HG03139 (cell line): ENCODE measurements at regions not wholly inside any gene's neighbourhood (a gene's known extent, or its start where the extent isn't known, plus 50 kb on each side); places are given as distances from the start of the nearest gene placed in this dataset.
"Not testable (repeated sequence)": the region's sequence is repeated elsewhere in the genome, so short reads cannot be mapped to it uniquely, and the experiment has no call there.

Experiments used
- ATAC-seq: cut with Tn5 transposase; IDR thresholded peaks from one replicate; pipeline ENCODE4 v1.9.1; 2021; ENCODE audit not compliant: unreplicated experiment

DNA sequence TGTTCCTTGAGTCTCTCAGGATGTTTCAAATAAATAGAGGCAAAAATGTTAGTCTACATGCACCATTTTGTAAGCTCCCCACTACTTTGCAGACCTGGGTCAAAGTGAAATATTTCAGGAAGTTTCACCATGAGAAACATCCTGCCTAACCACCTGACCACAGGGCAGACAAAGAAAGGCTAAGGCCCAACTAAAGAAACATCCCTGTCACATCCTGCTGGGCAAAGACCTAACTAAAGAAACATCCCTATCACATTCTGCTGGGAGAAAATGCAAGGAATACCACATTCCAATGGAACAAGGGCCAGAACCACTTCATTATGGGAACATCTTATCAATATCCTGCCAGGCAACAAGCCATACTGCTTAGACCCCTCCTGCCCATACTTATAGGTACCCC is 1303.4 kb downstream of the TECRL start:
- no peak for ATAC-seq

- ATAC-seq = no peak
These were observed 1318.6 kb downstream of the TECRL start for GRCh38 chr4:63090641-63091040.

DNA sequence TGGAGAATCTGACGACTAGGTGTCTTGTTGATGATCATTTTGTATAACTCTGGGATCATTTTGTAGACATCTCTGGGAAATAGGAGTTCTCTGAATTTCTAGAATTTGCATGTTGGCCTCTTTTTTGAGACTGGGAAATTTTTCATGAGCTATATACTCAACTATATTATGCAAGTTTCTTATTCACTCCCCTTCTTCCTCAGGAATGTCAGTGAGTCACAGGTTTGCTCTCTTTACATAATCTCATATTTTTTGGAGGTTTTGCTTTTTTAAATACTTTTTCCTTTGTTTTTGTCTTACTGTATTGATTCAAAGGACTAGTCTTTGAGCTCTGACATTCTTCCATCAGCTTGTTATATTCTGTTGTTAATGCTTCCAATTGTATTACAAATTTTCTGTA is 1324.2 kb downstream of the TECRL start:
- no peak for ATAC-seq

DNA sequence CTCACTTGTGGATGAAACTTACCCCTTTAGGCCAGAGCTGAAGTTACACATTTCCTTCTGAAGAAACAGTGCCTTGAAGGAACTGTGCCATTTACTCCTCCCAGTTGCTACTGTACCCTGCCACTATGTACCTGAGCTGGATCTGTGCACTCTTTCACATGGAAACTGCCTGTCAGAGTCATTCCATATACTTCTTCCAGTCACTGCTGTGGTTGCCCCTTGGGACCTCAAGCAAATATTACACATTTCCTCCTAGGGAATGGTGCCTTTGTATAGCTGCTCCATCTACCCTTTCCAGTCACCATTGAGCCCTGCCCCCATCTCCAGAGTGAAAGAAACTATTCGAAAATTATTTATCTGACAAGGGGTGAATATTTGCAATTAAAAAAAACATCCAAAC is 1328.3 kb downstream of the TECRL start:
- ATAC-seq = no peak

GRCh38 chr4:63063760-63064159 is 1345.5 kb downstream of the TECRL start:
- ATAC-seq = no peak

GRCh38 chr4:63062891-63063290 is 1346.4 kb downstream of the TECRL start:
- not testable (repeated sequence) for ATAC-seq

- ATAC-seq = no peak
These were observed 1359.5 kb downstream of the TECRL start for GRCh38 chr4:63049726-63050125.

GRCh38 chr4:63049278-63049677 is 1360.0 kb downstream of the TECRL start:
- no peak for ATAC-seq

DNA sequence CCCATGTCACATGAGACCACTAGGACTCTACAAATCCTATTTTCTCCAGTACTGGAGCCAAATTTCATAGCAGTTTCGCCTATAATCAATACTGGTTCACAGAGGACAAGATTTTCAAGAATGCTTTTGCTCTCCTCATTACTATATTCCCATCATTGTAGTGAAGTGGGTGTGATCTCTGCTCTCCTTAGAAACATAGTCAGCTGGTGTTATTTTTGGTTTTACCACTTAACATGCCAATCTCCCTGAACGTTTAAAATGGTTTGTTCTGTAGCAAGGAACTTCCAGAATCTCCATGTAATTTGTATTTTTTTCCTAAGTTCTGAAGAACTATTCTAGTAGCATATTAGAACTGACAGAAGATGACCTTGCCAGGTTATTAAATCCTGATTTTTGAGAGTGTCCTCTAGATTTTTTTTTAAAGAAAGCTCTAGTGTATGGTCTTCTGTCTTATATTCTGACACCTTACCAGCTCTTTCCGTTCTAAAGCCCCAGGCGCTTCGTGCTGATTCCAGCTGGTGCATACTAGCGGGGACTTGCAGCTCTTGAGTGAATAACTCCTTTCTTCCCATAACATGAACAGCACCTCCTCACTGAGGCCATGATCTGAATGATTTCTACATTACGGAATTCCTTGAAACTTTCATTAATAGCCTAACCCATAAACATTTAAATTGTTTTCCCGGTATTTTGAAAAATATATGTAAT is 1372.9 kb downstream of the TECRL start:
- ATAC-seq = no peak

DNA sequence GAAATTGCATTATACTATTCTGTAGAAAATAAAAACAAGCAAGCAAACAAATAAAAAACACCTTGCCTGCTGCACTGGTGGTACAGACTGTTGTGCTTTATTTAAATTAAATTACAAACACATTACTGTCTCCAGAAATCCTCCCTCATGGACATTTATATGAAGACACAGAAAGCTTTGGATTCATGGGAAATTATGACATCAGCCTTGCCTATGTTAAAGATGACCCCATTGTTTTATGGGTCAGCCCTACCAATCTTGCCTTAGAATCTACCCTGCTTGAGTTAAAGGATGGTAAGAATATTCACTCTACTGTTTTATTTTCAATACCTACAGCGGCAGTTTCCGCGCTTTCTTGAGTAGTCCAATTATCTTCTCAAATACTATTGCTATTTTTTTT is 1379.9 kb downstream of the TECRL start:
- ATAC-seq = no peak

- ATAC-seq = no peak
These were observed 1388.6 kb downstream of the TECRL start for GRCh38 chr4:63020661-63021060.

- ATAC-seq = no peak
These were observed 1392.0 kb downstream of the TECRL start for GRCh38 chr4:63017300-63017699.

DNA sequence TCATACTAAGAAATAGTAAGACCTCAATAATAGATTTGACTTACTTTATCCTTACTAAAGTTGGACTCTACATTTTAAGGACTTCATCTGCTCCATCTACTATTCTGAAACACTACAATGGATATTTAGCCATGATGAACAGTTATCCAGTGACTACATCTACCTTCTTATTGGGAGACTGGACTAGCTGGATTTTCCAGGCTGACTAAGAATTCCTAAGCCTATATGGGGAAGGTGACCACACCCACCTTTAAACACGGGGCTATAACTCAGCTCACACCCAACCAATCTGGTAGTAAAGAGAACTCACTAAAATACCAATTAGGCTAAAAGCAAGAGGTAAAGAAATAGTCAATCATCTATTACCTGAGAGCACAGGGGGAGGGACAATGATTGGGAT is 1438.4 kb downstream of the TECRL start:
- ATAC-seq = no peak

GRCh38 chr4:62960415-62960814 is 1448.8 kb downstream of the TECRL start:
- ATAC-seq = no peak

GRCh38 chr4:62953752-62954151 is 1455.5 kb downstream of the TECRL start:
- ATAC-seq = no peak

DNA sequence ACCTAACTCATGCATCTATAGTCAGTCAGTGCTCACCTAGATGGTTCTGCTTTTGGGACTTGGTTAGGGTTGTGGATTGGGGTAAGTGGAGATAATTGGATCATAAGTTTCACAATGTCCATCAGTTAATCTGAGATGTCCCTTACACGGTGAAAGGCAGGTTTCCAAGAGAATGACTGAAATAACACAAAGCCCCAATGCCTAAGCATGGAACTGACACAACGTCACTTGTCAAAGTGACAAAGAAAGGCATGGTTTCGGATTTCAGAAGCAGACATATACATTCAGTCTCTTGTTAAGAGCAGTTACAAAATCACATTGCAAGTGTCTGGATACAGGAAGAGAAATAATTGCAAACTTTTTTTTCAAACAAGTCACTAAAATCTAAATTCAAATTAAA is 1456.9 kb downstream of the TECRL start:
- ATAC-seq = no peak

DNA sequence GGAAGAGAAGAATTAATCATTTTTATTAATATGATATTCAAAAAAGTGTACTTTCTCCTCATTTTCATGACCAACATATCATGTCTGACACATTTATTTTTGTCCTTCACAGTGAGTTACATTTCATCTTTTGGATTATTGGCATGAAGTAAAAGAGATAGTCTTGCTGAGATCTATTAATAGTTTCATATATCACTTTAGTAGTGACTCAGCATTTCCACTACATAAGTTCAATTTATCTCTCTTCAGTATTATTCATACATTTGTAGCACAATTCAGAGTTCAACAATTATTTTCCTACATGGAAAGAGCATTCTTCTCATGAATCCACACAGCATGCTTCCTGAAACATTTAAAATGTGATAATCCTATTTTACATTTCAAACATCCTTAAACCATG is 1461.1 kb downstream of the TECRL start:
- ATAC-seq = no peak

- ATAC-seq = no peak
These were observed 1469.0 kb downstream of the TECRL start for GRCh38 chr4:62940229-62940628.

DNA sequence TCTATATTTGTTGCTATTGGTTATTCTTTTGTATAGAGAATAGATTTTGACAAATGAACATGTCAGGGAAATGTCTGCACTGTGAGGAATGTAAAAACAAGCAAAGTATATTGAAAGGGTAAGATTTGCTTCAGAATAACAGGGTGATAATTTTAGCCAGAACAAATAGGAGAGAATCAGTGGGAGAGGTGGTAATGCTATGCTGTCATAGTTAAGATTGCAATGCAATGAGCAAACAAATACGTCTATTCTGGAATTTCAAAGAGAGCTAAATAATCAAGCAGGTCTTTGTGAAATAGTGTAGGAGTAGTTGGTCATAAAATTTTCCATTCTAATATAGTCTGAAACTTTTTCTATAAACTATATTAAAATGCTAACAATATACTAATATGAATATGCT is 1478.4 kb downstream of the TECRL start:
- no peak for ATAC-seq

DNA sequence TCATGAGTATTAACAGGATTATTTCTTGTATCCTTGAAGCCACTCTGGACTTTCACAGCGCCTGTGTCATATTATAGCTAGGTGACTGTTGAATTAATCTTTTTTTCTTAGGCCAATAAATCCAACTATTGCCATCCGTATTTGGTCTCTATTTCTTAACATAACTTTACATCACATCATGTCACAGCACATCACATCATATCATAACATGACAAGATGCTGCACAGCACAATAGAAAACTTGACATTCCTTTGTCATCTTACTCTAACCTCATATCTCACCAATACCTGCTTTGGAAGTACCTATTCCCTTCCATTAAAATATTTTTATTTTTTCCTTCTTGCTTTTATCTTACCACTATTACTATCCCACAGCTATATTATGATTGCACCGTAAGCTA is 1480.8 kb downstream of the TECRL start:
- ATAC-seq = no peak

DNA sequence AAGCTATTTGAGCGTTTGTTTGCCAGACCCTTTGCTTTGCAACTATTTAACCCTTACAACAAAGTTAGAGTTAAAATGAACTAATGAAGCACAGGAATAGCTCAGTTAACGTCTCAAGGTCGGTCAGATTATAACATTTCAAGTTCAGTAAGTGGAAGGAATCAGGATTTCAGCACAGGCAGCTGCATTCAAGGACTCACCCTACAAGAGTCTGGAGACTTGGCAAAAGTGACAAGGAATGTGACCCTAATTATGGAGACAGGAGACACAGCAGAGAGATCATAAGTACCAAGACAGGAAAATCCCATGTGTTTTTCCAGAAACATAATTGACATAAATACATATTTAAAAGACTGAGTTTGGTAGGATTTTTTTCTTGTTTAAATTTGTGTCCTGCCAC is 1481.7 kb downstream of the TECRL start:
- ATAC-seq = no peak

DNA sequence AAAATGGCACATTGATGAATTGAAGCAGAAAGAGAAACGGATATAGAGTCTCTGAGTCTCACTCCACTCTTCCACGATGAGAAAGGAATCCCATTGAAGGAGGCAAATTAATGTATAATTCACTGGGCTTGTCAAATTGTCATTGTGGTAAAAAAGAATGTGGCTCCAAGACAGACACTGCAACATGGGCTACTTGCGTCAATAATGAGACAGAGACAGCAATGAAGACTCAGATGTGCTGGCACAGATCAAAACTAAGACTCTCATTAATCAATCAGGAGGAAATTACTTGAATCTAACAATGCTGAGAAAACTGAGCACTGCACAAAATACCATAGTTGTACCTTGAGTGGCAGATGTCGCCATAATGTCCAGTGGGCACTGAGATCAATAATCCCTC is 1485.5 kb downstream of the TECRL start:
- no peak for ATAC-seq

DNA sequence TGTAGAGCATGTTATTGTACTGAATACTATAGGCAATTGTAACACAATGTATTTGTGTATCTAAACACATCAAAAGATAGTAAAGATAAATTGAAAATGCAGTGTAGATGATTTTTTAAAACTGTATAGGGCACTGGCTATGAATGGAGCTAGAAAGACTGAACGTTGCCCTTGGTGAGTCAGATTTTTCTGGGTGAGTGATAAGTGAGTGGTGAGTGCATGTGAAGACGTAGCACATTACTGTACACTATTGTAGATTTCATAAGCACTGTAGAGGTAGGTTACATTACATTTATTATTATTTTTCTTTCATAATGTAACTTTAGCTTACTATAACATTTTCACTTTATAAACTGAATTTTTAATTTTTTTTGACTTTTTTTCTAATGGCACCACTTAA is 1491.6 kb downstream of the TECRL start:
- no peak for ATAC-seq
